Activated CD4-positive, alpha-beta T cell treated with anti-CD3 and anti-CD28 coated beads, Interleukin-10, Interleukin-2, amounts not matched to agents 100 ng/mL and 50 ng/mL, durations not matched to agents 16 hours and 8 hours (primary cell): ENCODE measurements at regions not wholly inside any gene's neighbourhood (a gene's known extent, or its start where the extent isn't known, plus 50 kb on each side); places are given as distances from the start of the nearest gene placed in this dataset.
A peak's percentile ranks its signal among the peaks of the same experiment; 100 is the strongest.

Source experiments
- DNase-seq: peaks from one replicate; pipeline ENCODE4 v3.0.0-alpha.2; 2020

DNA sequence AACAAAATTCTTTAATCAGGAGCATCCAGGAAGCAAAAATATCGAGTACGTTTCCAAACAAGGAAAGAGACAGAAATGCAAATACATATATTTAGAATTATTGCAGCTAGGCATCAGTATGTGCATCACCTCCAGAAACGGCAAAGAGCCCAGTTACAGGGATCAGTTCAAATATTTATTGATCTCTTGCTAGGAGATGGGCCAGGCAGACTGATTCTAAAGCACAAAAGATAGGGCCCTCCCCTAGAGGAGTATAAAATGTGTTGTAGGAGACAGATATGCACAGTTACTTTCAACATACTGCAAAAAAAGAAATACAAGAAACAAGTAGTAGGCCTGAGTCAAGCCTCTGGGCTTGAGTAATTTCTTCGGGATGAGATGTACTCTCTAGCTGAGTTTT, 80.7 kb upstream of the NHSL1 start:
- no peak for DNase-seq

- DNase-seq: no peak
These were observed 81.5 kb upstream of the NHSL1 start for GRCh38 chr6:138580801-138581200.

DNA sequence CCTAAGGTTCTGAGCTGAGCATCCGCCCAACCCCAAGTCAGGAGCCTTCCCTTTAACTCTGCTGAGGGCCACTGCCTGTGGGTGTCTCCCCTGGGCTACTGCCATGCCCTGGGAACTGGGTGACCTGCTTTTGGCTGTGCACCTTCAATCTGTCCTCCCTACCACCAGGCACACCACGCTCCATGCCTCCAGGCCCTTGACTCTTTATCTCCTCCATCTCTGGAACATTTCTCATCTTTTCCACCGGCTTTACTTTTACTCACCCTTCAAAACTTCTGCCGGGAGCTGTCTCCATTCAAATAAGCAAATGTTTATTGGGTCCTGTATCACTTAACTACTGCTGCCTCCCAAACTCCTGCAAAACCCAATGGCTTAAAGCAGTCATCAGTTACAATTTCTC, 83.3 kb upstream of the NHSL1 start:
- DNase-seq: no peak

DNA sequence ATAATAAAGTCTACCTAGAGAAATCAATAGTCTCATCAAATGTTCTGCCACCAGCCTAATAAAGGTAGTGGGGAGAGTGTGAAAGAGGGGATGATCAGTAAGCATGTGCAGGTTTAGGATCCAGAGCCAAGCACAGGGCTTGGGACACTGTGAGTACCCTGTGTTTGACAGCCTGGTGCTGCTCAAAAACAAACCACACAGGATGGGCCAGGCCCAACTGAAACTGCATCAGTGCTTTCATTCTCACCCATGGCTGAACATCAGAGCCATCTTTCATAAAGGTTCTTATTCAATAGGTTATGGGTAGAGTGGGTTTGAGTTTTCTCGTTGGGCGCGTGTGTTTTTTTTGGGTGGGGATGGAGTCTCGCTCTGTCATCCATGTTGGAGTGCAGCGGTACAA, 87.3 kb upstream of the NHSL1 start:
- peak; percentile 7 for DNase-seq

DNA sequence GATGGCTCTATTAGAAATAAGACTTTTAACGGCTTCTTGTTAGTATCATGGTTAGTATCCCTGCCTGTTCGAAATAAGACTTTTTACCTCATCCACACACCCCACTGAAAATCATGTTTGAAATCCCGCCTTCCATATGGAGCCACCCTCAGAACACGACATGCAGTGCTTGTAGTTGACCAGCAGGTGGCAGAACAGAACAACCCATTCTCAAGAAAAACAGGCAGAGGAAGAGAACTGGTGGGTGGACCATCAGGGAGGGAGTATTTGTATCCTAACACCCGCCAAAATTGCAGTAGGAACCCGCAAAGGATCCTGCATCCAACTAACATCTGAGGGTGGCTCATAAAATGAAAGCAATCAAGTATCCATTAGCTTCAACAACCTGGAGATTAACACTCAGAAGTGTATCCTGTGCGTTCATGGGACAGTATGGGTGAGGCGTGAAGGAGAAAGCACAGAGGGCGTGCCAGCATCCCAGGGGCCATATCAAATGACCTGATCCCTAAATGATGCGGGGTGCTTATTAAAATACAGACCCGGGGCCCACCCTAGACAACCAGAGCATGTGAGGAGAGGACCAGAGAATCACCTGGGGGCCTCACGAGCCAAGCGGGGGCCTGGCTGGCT, 89.6 kb upstream of the NHSL1 start:
- DNase-seq: peak; percentile 75

DNA sequence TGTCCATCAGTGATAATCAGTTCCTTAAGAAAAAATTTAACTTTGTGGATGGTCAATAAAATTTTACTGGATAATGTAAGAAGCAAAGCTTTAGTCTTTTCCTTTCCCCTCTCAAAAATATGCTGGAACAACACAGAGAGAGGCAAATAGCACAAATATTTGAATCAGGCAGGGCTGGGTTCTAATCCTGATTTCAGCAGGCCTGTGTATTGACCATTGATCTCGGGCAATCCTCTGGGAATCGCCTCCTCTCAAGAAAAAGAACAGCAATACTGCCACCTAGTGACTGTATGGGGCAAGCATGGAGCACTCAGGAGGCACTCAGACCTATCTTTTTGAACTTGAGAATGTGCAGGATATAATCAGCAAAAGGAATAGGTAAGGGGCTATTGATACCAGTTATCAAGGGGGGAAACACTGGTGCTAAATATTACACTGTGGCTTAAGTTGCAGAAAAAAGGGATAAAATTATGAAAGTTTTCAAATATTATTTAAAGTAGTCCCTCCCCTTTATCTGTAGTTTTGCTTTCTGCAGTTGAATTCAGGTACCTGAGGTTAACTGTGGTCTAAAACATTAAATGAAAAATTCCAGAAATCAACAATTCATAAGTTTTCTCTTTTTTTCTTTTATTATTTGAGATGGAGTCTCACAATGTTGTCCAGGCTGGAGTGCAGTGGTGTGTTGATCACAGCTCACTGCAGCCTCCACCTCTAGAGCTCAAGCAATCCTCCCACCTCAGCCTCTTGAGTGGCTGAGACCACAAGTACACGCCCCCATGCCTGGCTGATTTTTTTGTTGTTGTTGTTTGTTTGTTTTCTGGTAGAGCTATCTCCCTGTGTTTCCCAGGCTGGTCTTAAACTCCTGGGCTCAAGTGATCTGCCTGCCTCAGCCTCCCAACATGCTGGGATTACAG, 91.8 kb upstream of the NHSL1 start:
- DNase-seq: peak; percentile 73

DNA sequence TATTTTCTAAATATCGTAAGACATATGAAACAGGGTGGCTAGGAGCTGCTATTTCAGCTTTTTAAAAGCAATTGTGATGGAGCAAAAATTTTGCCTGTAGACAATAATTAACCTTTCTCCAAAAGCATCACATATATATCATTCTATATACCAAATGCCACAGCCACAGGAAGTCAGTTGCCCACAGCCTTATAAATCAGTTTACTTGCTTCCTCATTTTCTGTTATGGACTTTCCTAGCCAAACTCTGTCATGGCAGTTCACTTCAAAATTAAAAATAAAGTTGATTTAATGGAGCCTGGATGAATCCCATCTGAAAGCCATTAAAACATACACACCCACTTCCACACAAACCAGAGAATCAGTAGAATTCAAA, 93.4 kb upstream of the NHSL1 start:
- peak; percentile 20 for DNase-seq

DNA sequence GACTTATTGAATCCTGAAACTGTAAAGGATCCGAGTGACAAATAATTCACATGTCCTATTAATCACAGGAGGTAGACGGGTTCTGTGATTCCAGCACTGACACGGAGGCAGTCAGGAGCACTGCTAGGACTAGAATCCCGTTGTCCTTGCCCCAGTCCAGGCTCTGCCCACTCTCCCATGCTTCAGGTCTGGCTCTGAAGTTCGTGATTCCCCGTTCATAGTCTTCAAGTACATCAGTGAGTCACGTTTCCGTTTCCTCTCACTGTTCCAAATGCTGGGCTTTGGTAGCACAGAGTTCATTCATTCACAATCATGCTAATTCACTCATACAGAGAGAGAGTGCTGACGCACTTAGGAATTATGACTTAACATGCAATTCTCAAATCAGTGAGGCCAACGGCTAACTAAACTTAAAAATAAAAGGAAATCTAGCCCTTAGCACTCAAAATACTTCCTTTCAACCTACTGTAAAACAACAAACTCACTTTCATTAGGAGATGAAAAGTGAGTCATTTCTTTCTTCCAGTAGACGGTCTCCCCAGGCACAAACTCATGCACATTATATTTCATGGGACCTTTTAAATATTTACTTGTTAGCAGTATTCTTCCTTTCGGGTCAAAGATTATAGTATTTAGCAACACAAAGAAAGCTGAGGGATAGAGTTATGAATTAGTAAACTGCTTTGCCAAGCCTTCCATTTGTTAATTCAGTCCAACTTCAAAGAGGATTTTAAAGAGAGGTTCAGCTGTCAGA, 94.0 kb upstream of the NHSL1 start:
- peak; percentile 91 for DNase-seq

DNA sequence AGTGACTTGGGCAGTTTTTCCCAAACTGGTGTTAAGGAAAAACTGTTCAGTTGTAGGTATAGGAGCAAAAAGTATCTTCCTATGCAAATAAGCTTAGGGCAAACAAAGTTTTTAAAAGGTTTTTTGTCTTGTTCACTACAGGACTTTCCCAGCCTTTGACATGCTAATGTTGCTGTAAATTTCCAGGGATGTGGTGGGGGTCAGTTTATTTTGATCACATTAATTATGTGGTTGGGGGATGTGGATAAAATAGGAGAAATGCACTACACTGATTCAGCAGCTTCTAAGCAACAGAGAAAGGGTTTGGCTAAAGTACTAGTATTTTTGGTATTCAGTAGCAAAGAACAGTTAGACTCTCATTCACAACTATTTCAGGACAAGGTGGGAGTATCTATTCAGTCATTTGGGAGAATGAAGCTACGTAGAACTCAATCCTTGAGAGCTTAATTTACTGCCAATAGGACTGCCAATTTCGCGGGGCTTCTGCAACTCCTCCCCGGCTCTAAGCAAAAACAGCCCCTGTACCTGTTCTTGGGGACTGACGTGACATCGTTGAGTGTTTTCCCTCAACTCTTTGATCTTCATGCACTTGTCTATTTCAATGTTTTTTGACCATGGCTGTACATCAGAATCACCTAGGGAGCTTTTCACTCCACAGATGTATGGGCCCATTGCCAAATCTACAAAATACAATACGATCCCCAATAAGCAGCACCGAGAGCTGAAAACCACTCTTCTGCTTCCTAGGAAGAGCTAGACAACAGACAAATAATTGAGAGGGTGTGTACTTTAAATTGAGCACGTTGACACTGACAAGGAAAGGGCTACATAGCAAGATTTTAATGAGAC, 94.8 kb upstream of the NHSL1 start:
- DNase-seq: no peak

GRCh38 chr6:138594758-138595140, 95.5 kb upstream of the NHSL1 start:
- no peak for DNase-seq

DNA sequence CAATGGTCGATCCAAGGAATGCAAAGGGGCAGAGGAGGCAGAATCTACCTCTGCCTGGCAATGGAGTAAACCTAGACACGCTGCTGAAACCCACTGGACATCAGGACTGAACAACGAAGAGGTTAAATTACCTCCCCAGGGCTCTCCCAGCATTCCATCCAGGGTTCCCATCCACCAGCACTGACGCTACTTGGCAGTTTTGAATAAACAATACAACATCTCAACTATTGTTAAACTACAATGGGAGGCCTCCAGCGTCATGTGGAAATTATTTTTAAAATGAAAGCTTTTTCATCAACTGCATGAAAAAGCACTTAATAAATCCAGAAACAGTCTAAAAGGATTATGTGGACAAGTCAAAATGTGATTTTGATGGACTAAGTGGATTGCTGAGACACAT, 96.8 kb upstream of the NHSL1 start:
- no peak for DNase-seq

DNA sequence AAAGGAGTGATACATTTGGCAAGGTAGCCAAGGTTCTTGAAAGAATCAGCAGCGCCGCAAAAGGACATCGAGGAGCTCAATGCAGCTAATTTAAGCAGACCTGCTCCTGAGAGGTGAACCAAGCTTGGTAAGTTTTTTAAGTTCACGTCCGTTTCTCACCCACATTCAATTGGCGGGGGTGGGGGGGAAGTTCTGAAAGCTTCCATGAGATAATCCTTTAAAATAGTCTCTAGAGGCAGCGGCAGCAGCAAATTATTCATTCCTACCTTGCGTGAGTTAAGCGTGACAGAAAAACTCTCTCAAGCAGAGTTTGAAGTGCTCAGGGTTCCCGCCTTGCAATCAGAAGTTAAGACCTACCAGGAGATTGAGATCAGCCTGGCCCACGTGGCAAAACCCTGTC, 97.3 kb upstream of the NHSL1 start:
- DNase-seq: no peak

- DNase-seq: no peak
These were observed 98.0 kb upstream of the NHSL1 start for GRCh38 chr6:138597336-138597735.

DNA sequence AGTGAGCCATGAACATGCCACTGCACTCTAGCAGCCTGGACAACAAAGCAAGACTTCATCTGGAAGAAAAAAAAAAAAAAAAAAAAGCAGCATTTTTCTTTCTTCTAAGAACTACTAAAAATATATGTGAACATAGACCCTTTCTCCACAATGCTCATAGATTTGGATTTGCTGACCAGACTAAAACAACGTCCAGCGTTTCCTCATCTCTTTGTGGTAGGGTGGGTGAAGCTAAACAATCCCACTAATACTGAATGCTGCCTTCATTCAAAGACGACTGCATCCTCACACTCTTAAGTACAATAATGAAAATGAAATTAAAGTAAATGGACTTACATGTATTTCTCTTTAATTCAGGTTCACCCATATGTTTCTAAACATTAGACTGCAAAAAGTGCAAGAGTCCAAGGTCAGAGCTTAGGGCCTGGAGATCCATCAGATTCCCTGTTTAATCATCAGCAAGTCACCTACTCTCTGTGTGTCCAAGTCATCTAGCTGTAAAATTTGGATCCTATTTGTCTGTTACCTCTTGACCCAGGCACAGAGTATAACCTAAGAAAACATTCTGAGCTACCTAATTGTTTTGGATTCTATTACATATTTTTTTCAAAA, 99.4 kb upstream of the NHSL1 start:
- DNase-seq: no peak

- no peak for DNase-seq
These were observed 101.0 kb upstream of the NHSL1 start for GRCh38 chr6:138600261-138600660.

DNA sequence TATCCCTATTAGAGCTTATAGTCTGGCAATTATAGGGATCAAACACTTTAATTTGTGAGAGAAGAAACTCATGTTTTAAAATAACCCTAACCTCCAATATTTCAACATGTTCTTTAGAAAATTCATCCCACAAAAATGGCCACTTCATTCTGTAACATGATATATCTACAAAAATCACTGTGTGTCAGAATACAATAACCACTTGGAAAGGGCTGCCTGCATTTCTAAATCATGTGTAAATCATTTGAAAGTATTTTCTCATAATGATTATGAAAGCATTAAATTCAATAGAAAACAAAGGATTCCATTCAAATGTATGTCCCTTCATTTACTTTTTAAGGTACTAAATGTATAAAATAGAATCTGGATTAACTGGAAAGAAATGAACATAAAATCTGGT, 101.4 kb upstream of the NHSL1 start:
- DNase-seq: no peak

GRCh38 chr6:138601128-138601527, 101.8 kb upstream of the NHSL1 start:
- no peak for DNase-seq

GRCh38 chr6:138605958-138606357, 106.7 kb upstream of the NHSL1 start:
- no peak for DNase-seq

DNA sequence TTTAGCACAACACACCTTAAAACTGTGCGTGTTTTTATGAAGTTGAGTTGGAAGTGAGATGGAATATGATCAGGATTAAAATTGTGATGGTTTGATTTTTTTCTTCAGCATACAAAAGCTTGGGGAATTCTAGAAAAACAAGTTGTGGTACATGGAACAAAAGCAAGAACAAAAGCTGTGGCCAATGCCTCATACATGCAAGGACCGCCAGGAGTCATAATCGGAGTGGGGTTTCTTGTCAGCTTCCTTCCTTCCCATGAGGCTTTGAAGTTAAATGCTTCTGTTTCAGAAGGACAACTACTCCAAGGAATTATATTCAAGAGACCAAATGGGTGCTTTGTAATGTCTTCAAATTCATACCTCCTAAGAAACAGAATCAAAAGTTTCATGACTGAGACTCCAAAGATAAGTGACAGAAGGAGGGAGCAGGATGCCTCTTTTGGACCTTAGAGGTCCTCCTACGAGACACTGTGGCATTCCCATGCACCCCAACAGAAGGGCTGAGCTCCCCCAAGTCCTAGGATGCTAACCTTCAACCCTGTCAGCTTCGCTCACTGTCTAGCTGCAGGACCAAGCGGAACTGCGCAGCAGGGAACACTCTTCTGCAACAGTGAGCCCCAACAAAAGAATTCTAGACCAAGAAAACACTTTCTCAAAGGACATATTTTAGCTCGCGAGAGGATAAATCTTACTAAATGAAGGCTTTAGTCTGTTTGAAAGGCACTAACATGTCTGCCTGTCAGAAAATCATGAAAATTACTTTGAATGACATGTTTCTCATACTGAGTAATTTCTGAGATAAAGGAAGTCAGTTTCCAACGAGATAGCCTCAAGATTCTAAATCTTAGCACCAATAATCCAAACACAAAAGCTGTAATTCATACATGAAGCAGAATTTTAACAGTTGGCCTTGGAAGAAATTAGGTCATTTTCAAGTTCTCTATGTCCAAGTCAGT, 108.5 kb upstream of the NHSL1 start:
- DNase-seq: no peak

DNA sequence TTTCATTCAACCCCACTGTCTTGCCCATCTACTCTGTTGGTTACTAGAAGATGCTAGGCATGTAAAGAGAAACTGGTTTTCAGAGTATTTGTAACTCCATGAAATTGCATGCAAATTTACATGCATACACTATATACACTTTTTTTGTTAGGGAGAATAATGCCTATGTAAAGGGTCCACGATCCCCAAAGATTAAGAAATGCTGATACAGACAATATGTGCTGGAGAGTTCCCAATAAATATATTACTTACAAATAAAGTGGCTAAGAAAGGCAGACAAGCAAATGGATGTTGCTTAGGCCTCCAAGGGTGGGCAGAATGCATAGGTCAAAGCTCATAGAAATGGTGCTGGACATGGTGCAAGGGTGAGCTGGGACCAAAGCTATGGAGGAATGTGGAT, 109.6 kb upstream of the NHSL1 start:
- no peak for DNase-seq

GRCh38 chr6:138609801-138610430, 110.6 kb upstream of the NHSL1 start:
- DNase-seq: no peak
